GM04504 (cell line): ENCODE measurements at regions not wholly inside any gene's neighbourhood (a gene's known extent, or its start where the extent isn't known, plus 50 kb on each side); places are given as distances from the start of the nearest gene placed in this dataset.
A peak's percentile ranks its signal among the peaks of the same experiment; 100 is the strongest.
"Not testable (repeated sequence)": the region's sequence is repeated elsewhere in the genome, so short reads cannot be mapped to it uniquely, and the experiment has no call there.

Experiments used
- DNase-seq: peaks from one replicate; pipeline ENCODE4 v3.0.0-alpha.2; 2012; ENCODE audit warnings: low read depth

- DNase-seq: no peak
Measured at GRCh38 chr9:110123341-110124095, 84.4 kb downstream of the C9orf152 start.

DNA sequence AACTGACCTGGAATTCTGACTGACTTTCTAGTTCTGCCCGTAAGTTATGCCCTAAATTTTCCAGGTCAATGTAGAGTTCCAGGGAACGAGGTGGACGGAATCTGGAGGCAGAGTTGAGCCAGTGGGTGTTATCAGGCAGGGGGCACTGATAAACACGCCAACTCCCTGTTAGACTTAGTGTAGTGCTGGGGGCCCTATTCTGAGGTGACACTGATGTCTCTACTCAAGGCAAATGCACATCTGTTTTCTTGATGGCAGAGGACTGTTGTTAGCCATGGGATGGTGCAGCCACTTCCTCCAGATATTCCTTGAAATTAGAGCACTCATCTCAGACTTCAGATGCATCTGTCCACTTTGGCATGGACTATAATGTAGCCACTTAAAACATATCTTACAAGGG is 83.5 kb downstream of the C9orf152 start:
- DNase-seq: no peak

- DNase-seq: peak; percentile 87
Measured at GRCh38 chr9:110125207-110125751, 82.7 kb downstream of the C9orf152 start.

DNA sequence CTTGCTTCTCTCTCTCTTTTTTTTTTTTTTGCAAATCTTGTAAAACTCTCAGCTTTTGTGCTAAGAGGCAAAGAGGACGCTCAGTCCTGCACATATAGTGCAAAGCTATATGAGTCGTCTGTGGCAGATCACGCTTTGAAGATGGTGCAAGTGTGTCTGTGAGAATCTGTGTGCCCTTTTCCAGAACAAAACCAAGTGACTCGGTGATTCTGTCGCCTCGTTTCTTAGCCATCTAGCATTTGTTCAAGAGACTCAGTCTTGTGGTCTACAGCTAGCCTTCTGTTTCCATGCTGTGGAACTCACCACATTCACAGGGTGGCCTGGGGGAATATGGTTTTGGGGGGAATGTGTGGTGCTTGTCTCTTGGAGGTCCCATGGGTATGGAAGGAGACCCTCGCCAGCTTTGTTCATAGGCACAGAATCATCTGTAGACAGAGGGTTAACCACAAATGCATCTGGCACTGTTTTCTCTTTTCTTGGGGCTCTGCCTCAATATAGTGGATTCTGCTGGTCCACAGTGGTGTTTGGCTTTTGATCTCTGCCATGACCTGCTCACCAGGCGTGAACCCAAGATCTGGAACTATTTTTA is 82.1 kb downstream of the C9orf152 start:
- DNase-seq: no peak

DNA sequence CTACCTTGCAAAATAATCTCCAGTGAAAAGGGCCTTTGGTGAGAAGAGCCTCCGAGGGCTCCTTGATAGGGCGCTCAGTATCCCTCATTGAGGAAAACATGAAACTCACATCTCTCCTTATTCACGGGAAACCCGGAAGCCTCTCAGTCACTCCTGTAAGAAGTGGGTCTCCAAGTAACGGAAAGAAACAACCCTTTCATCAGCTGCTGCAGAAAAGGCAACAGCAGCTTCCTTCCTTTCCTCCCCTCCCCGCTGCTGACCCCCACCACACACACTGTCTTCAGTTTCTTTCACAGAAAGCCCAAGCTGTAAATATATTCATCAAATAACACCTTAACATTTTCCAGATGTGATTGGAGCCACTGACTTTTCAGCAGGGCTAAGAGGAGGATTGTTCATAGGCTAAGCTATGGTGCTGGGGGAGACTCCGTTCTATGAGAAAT is 81.4 kb downstream of the C9orf152 start:
- no peak for DNase-seq

DNA sequence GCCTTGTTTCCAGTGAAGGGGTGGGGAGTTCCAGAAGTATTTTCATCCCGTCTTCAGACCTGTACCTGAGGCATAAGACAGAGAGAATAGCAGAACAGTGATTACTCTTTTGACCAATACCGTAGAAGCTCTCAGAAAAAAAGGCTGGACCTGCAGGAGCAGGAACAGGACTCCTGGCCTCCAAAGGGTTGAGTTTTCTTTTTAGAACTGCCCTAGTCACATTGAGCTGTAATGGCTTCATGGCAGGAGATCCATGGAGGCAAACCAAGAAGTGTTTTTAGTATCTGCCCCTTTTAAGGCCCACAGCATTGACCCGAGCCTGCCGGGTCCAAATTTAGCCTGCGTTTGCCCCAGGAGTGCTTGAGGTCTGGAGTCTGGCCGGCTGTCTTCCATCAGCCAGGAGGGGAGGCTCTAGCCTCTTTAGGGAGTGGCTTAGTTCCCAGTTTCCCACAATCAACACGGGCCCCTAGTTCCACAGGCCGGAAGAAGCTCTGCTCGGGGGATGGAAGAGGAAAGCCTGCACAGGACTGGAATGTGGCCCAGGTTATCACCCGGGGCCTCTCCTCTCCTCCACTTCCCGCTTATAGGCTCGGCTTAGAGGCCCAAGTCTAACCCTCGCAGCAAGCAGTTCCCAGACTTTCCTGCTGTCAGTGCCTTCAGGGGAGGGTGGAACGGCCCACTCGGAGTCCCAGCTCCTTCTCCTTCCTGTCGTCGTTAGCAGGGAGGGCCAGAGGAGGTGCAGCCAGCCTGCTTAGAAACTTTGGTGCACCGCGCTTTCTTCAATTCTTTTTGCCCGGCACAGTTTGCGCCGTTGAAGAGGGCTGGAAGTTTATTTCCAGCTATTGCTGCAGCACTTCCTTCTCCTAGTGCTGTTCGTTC is 80.7 kb downstream of the C9orf152 start:
- DNase-seq: no peak

DNA sequence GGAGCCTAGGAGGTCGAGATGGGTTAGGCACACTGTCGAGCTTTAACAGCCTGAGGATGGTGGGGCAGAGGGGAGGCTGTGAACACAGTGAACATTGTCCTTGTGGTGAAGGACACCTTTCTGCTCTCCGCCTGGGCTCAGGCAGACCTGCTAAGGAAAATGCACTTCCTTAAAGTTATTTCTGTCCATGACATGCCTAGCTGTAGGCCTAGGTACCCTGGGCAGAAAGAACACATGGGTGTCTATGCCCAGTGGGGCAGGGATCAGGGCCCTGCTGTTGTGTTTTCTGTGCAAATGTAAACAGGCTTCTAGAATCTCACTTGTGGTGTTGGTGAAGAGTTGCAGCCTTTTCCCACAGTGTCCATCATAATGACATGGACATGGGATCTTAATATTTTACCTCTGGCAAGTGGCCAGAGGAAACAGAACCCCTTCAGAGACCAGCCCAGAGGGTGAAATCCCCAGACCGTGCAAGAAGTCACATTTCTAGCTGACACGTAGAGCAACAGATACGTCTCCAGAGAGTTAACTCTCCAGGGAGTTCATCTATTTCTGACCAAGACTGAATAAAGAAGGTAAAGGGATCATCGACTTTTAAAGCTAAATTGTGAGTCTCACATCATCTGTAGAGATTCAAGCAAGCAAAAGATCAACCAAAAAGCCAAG is 79.2 kb downstream of the C9orf152 start:
- DNase-seq: no peak

- DNase-seq: no peak
Measured at GRCh38 chr9:110129425-110129824, 78.5 kb downstream of the C9orf152 start.

DNA sequence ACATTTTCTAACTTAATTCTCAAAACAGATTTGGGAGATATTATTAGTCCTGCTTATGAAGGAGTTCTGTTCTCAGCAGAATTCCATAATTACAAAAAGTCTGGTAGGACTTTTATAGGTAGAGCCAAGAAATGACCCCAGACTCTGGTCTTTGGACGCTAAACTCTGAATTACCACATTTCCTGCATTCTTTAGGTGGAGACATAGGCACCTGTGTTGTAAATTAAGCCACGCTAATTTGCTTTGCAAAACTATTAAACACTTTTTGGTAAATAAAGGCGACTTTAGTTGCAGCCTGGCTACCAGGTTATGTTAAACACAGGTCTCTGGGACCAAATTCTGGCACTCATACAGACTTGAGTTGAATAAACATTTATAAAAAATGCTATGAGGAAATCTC is 77.7 kb downstream of the C9orf152 start:
- DNase-seq: no peak

DNA sequence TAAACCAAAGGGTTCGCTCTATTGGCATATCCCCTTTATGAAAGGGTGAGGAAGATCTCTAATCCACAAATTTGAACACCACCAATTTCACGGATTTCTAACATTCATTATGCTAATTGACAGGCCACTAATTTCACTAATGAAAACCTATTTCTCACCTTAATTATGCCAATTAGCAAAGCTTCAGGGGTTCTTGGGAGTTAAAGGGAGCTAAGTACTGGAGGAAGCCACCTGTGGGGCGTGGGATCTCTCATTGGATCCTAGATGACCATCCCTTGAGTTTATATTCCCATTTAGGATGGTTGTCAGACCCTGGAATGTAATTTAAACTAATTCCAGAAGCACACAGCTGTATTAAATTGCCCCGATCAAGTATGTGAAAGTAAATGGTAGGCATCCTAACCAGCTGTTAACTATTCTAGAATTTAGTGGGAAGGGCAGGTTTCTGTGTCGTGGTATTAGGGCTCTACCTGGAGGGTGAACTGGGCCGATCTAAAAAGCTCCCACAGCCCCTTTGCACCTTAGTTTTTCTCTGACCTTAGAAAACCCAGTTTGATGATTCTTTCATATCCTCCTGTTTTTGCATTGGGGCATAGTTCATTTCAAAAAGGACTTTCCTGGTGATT is 77.1 kb downstream of the C9orf152 start:
- DNase-seq: no peak

- DNase-seq: no peak
Measured at GRCh38 chr9:110131499-110131898, 76.5 kb downstream of the C9orf152 start.

- not testable (repeated sequence) for DNase-seq
Measured at GRCh38 chr9:110132531-110132930, 75.4 kb downstream of the C9orf152 start.

DNA sequence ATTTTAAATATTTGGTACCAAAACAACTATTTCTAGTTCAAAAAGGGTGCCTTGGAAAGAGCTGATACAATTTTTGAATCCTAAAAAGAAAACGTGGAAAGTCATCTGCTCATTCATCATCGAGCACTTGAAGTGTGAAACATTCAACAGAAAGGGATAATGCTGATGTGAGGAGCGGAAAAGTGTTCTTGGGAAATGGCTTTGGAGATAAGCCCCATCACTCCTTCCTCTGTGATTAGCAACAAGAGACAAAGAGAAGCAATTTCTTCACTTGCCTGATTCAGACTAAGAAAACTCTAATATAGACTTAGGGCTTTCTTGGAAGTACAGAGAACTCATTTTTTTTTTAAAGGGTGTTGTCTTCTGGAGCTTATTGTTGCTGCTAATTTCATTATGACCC is 74.9 kb downstream of the C9orf152 start:
- no peak for DNase-seq

GRCh38 chr9:110133608-110134210 is 74.2 kb downstream of the C9orf152 start:
- no peak for DNase-seq

DNA sequence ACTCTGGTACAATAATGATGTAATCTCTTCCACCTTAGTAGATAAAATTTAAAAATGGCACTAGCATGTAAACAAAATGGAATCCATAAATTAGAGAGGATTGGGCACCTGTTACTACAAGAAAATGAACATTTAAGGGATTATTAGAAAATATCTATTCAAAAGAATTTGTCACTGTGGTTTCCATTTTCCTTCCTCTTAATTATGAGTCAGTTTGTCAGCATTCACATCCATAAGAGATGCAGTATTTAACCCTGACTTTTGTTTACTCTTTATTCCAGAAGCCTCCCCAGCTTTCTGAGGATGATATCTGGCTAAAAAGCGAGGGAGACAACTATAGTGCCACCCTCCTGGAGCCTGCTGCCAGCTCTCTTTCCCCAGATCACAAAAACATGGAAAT is 72.1 kb downstream of the C9orf152 start:
- DNase-seq: no peak

DNA sequence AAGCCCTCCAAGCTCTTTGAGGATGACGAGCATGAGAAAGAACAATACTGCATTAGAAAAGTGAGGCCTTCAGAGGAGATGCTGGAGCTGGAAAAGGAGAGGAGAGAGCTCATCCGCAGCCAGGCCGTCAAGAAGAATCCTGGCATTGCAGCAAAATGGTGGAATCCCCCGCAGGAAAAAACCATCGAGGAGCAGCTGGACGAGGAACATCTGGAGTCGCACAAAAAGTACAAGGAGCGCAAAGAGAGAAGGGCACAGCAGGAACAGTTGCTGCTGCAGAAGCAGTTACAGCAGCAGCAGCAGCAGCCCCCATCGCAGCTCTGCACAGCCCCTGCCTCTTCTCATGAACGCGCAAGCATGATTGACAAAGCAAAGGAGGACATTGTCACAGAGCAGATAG is 71.2 kb downstream of the C9orf152 start:
- no peak for DNase-seq

DNA sequence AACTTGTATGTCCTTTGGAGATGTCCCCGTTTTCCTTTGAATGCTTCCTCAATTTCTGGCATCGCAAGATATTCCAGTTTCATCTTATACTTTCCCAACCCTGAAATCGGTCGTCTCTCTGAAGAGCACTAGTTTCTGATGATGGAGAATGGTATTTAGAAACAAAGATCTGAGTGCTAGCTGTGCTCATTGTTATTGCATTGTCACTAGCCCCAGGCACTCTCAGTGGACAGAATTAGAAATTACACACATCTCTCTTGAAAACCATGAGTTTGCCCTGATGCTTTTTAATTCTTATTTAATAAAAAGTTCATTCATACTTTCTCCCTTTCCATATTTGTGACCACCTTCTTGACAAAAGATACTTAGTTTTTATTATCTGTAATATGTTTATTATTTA is 67.7 kb downstream of the C9orf152 start:
- no peak for DNase-seq

DNA sequence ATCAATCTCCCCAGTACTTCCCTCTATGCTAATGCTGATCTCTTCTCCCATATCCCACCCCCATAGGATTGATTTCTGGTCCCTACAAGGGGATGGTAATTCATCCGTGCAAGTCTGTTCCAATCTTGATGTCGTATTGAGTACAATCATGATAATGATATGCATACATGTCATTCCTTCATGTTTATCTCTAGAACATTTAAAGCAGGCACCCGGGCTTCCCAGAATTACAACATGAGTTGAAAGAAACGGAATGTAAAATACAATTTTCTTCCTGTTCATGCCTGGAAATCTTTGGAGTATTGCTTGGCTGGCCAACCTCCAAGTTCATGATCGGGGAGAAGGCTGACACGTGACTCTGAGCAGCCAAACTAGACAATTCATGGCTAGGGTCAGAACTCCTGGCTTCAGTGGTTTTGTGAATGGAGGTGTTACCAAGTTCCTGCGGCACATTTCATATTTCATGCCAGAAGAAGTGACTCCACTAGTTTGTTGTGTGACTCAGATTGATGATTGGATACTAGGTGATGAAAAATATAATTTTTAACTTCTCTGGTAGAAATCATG is 66.6 kb downstream of the C9orf152 start:
- DNase-seq: peak; percentile 94

- DNase-seq: no peak
Measured at GRCh38 chr9:110142253-110142652, 65.7 kb downstream of the C9orf152 start.

DNA sequence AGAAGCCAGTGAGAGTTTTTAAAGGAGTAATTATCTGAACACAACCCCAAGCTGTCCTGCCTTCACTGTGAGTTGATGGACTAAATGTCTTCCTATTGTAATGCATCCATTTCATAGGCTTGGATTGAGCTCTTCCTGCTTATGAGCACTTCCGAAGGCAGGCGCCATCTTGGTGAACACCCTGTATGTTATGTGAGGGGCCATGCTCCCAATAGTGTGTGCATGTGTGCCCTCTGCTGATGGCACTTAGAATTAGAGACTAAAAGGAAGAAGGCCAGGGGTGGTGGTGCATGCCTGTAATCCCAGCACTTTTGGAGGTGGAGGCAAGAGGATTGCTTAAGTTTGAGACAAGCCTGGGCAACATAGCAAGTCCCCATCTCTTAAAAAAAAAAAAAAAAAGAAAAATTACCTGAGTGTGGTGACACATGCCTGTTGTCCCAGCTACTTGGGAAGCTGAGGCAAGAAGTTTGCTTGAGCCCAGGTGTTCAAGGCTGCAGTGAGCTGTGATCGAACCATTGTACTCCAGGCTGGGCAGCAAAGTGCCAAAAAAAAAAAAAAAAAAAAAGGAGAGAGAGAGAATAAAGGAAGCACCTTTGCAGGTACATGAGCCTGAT is 65.0 kb downstream of the C9orf152 start:
- DNase-seq: no peak
